ENCODE measurements at regions not wholly inside any gene's neighbourhood (a gene's known extent, or its start where the extent isn't known, plus 50 kb on each side); places are given as distances from the start of the nearest gene placed in this dataset.
A peak's percentile ranks its signal among the peaks of the same experiment; 100 is the strongest.

- H3K27me3 Mint-ChIP-seq (ENCODE audit: insufficient read depth, unreplicated experiment): no peaks in the 10 kb centered on the region
- CTCF ChIA-PET: no interaction called here
- TF ChIP-seq, protein P1, sequence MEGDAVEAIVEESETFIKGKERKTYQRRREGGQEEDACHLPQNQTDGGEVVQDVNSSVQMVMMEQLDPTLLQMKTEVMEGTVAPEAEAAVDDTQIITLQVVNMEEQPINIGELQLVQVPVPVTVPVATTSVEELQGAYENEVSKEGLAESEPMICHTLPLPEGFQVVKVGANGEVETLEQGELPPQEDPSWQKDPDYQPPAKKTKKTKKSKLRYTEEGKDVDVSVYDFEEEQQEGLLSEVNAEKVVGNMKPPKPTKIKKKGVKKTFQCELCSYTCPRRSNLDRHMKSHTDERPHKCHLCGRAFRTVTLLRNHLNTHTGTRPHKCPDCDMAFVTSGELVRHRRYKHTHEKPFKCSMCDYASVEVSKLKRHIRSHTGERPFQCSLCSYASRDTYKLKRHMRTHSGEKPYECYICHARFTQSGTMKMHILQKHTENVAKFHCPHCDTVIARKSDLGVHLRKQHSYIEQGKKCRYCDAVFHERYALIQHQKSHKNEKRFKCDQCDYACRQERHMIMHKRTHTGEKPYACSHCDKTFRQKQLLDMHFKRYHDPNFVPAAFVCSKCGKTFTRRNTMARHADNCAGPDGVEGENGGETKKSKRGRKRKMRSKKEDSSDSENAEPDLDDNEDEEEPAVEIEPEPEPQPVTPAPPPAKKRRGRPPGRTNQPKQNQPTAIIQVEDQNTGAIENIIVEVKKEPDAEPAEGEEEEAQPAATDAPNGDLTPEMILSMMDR (IDR thresholded peaks at IDR 0.05; ENCODE audit: unreplicated experiment): no peak
- H3K36me3 Mint-ChIP-seq (ENCODE audit: insufficient read depth, unreplicated experiment): no peaks in the 10 kb centered on the region
- DNase-seq (ENCODE audit: unreplicated experiment): no peak
- no TSS peak for BruUV-seq (replicated peaks)
- peaks cover 30% of the 10 kb centered on the region for H3K4me1 Mint-ChIP-seq (ENCODE audit: insufficient read depth, unreplicated experiment)
- H3K9me3 Mint-ChIP-seq (ENCODE audit: unreplicated experiment): no peaks in the 10 kb centered on the region
- POLR2A ChIA-PET: interaction anchor here (0.9 kb wide), 1 partner anchor 8 kb away, joined by 3 read pairs; no protein-coding TSS in a partner anchor
- no peak overlapping the region for H3K4me3 Mint-ChIP-seq (ENCODE audit: unreplicated experiment)
- intact Hi-C loops (cut with micrococcal nuclease): no loop called here
- H3K27ac Mint-ChIP-seq (ENCODE audit: low read depth, unreplicated experiment): no peak overlapping the region
Measured at GRCh38 chr13:99041788-99042187, 63.9 kb upstream of the DOCK9 start.

- ChIA-PET CTCF (interaction anchor here (0.5 to 4.9 kb wide), 2 partner anchors 9 to 53 kb away, joined by 3 to 30 read pairs; no protein-coding TSS in a partner anchor), POLR2A (interaction anchor here (0.7 to 9.7 kb wide), 6 partner anchors 11 to 1270 kb away, joined by 3 to 74 read pairs (median 3); no protein-coding TSS in a partner anchor)
- Mint-ChIP-seq H3K4me3 (ENCODE audit: unreplicated experiment) (no peak overlapping the region), H3K27ac (ENCODE audit: low read depth, unreplicated experiment) (no peak overlapping the region), H3K4me1 (ENCODE audit: insufficient read depth, unreplicated experiment) (peaks cover 31% of the 10 kb centered on the region), H3K9me3 (ENCODE audit: unreplicated experiment) (no peaks in the 10 kb centered on the region), H3K27me3 (ENCODE audit: insufficient read depth, unreplicated experiment) (no peaks in the 10 kb centered on the region), H3K36me3 (ENCODE audit: insufficient read depth, unreplicated experiment) (no peaks in the 10 kb centered on the region)
- BruUV-seq (replicated peaks): no TSS peak
- intact Hi-C loops (cut with micrococcal nuclease): no loop called here
- TF ChIP-seq, protein P1 (IDR thresholded peaks at IDR 0.05; ENCODE audit: unreplicated experiment): no peak
- no peak for DNase-seq (ENCODE audit: unreplicated experiment)
Measured at GRCh38 chr13:99042521-99043250, 64.8 kb upstream of the DOCK9 start.

DNA sequence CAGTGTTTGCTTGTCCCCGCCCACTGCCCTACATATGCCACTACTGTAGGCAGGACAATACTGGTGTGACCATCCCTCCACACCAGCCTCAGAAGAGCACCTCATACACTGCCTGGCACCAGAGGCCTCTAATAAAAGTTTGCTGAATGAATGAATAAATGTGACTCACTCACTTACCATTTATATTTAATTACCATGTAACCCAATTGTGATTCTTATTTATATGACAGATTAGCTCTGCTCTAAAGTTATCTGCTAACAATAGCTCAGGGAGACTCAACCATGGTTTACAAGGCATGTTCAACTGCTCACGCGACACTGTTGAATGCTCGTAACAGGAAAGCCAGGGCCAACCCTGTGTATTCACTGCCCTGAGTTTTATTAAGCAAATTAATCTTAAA is 66.0 kb upstream of the DOCK9 start:
- no peaks in the 10 kb centered on the region for H3K27me3 Mint-ChIP-seq (ENCODE audit: insufficient read depth, unreplicated experiment)
- CTCF ChIA-PET: interaction anchor here (0.6 to 4.9 kb wide), 3 partner anchors 10 to 143 kb away, joined by 3 to 30 read pairs (median 3); no protein-coding TSS in a partner anchor

GRCh38 chr13:99044764-99045163 is 66.9 kb upstream of the DOCK9 start:
- Mint-ChIP-seq H3K27ac (ENCODE audit: low read depth, unreplicated experiment) (peak overlapping the region; percentile 90), H3K27me3 (ENCODE audit: insufficient read depth, unreplicated experiment) (no peaks in the 10 kb centered on the region), H3K9me3 (ENCODE audit: unreplicated experiment) (no peaks in the 10 kb centered on the region), H3K4me3 (ENCODE audit: unreplicated experiment) (no peak overlapping the region), H3K4me1 (ENCODE audit: insufficient read depth, unreplicated experiment) (peaks cover 39% of the 10 kb centered on the region), H3K36me3 (ENCODE audit: insufficient read depth, unreplicated experiment) (no peaks in the 10 kb centered on the region)
- TF ChIP-seq, protein P1 (IDR thresholded peaks at IDR 0.05; ENCODE audit: unreplicated experiment): no peak
- POLR2A ChIA-PET: interaction anchor here (0.9 to 9.7 kb wide), 7 partner anchors 11 to 156 kb away, joined by 3 to 74 read pairs (median 13); partner anchors contain the start of gene UBAC2
- CTCF ChIA-PET: interaction anchor here (0.9 to 4.9 kb wide), 4 partner anchors 11 to 221 kb away, joined by 3 to 30 read pairs (median 3); no protein-coding TSS in a partner anchor
- DNase-seq (ENCODE audit: unreplicated experiment): no peak
- BruUV-seq (replicated peaks): no TSS peak
- intact Hi-C loops (cut with micrococcal nuclease): no loop called here

More for the DNA sequence above, 66.0 kb upstream of the DOCK9 start:
- Mint-ChIP-seq H3K9me3 (ENCODE audit: unreplicated experiment) (no peaks in the 10 kb centered on the region), H3K36me3 (ENCODE audit: insufficient read depth, unreplicated experiment) (no peaks in the 10 kb centered on the region), H3K27ac (ENCODE audit: low read depth, unreplicated experiment) (no peak overlapping the region), H3K4me3 (ENCODE audit: unreplicated experiment) (no peak overlapping the region), H3K4me1 (ENCODE audit: insufficient read depth, unreplicated experiment) (peaks cover 31% of the 10 kb centered on the region)
- BruUV-seq (replicated peaks): no TSS peak
- intact Hi-C loops (cut with micrococcal nuclease): no loop called here
- POLR2A ChIA-PET: interaction anchor here (0.9 to 9.7 kb wide), 6 partner anchors 12 to 43 kb away, joined by 3 to 74 read pairs (median 6); no protein-coding TSS in a partner anchor
- DNase-seq (ENCODE audit: unreplicated experiment): no peak
- TF ChIP-seq, protein P1 (IDR thresholded peaks at IDR 0.05; ENCODE audit: unreplicated experiment): no peak

All from MCF 10A (cell line).